ENCODE measurements at regions not wholly inside any gene's neighbourhood (a gene's known extent, or its start where the extent isn't known, plus 50 kb on each side); places are given as distances from the start of the nearest gene placed in this dataset.

GRCh38 chr20:51936377-51936776 is 134.1 kb upstream of the SALL4 start:
- Histone ChIP-seq H3K9me1 (ENCODE audit: control insufficient read depth, extremely low read depth, insufficient read depth, low read length) (no peaks in the 10 kb centered on the region), H3K4me1 (ENCODE audit: control insufficient read depth, extremely low read depth, insufficient read depth, low read length) (no peaks in the 10 kb centered on the region), H3K9me3 (ENCODE audit: control insufficient read depth, low read depth, low read length) (no peaks in the 10 kb centered on the region), H2AFZ (ENCODE audit: control insufficient read depth, low read length) (no peak overlapping the region), H3K4me3 (ENCODE audit: control insufficient read depth in 2 of 3, extremely low read depth in 1 of 3, insufficient read depth in 2 of 3, low read depth in 1 of 3, low read length in 3 of 3) (no peak overlapping the region), H3K27ac (ENCODE audit: control insufficient read depth, insufficient read depth, low read length) (no peak overlapping the region), H3K79me2 (ENCODE audit: control insufficient read depth, insufficient read depth, low read length) (no peaks in the 10 kb centered on the region), H3K9ac (ENCODE audit: control insufficient read depth, extremely low read depth, insufficient read depth, low read length) (no peak overlapping the region), H3K36me3 (ENCODE audit: control insufficient read depth in 2 of 2, extremely low read depth in 1 of 2, insufficient read depth in 2 of 2, low read length in 2 of 2) (no peaks in the 10 kb centered on the region), H4K20me1 (ENCODE audit: control insufficient read depth, extremely low read depth, insufficient read depth, low read length) (no peaks in the 10 kb centered on the region), H3K4me2 (ENCODE audit: control insufficient read depth, extremely low read depth, insufficient read depth, low read depth, low read length) (no peak overlapping the region), H3K27me3 (ENCODE audit: control insufficient read depth, extremely low read depth, insufficient read depth, low read length) (no peaks in the 10 kb centered on the region)
- dilution Hi-C loops (cut with MboI; ENCODE audit: extremely low pct_ligation_motif_present, low sequenced_read_pairs) = no loop called here
- TF ChIP-seq CTCF (optimal IDR thresholded peaks at IDR 0.05 in 1 of 3, IDR thresholded peaks at IDR 0.05 in 1 of 3, conservative IDR thresholded peaks at IDR 0.05 in 1 of 3; ENCODE audit: extremely low read depth in 1 of 3, insufficient read depth in 2 of 3, low read length in 3 of 3) (no peak), EZH2 (IDR thresholded peaks at IDR 0.05; ENCODE audit: low read length) (no peak)
- DNase-seq (ENCODE audit: low read depth, low spot score) = no peak
- FAIRE-seq = no peak

GRCh38 chr20:51935003-51935358 is 132.7 kb upstream of the SALL4 start:
- no peak overlapping the region for H3K4me2 ChIP-seq (ENCODE audit: control insufficient read depth, extremely low read depth, insufficient read depth, low read depth, low read length)

More at GRCh38 chr20:51935003-51935358, 132.7 kb upstream of the SALL4 start:
- H3K9ac ChIP-seq (ENCODE audit: control insufficient read depth, extremely low read depth, insufficient read depth, low read length) = no peak overlapping the region
- H3K4me1 ChIP-seq (ENCODE audit: control insufficient read depth, extremely low read depth, insufficient read depth, low read length) = peaks cover 6% of the 10 kb centered on the region
- H3K9me3 ChIP-seq (ENCODE audit: control insufficient read depth, low read depth, low read length) = no peaks in the 10 kb centered on the region
- no peaks in the 10 kb centered on the region for H3K79me2 ChIP-seq (ENCODE audit: control insufficient read depth, insufficient read depth, low read length)
- no peak overlapping the region for H2AFZ ChIP-seq (ENCODE audit: control insufficient read depth, low read length)
- TF ChIP-seq EZH2 (IDR thresholded peaks at IDR 0.05; ENCODE audit: low read length) (no peak), CTCF (optimal IDR thresholded peaks at IDR 0.05 in 1 of 3, IDR thresholded peaks at IDR 0.05 in 1 of 3, conservative IDR thresholded peaks at IDR 0.05 in 1 of 3; ENCODE audit: extremely low read depth in 1 of 3, insufficient read depth in 2 of 3, low read length in 3 of 3) (no peak)
- no peak overlapping the region for H3K4me3 ChIP-seq (ENCODE audit: control insufficient read depth in 2 of 3, extremely low read depth in 1 of 3, insufficient read depth in 2 of 3, low read depth in 1 of 3, low read length in 3 of 3)
- H4K20me1 ChIP-seq (ENCODE audit: control insufficient read depth, extremely low read depth, insufficient read depth, low read length) = no peaks in the 10 kb centered on the region
- no peaks in the 10 kb centered on the region for H3K36me3 ChIP-seq (ENCODE audit: control insufficient read depth in 2 of 2, extremely low read depth in 1 of 2, insufficient read depth in 2 of 2, low read length in 2 of 2)
- DNase-seq (ENCODE audit: low read depth, low spot score) (no peak), FAIRE-seq (no peak)
- H3K27me3 ChIP-seq (ENCODE audit: control insufficient read depth, extremely low read depth, insufficient read depth, low read length) = no peaks in the 10 kb centered on the region
- dilution Hi-C loops (cut with MboI; ENCODE audit: extremely low pct_ligation_motif_present, low sequenced_read_pairs) = no loop called here
- H3K27ac ChIP-seq (ENCODE audit: control insufficient read depth, insufficient read depth, low read length) = no peak overlapping the region
- H3K9me1 ChIP-seq (ENCODE audit: control insufficient read depth, extremely low read depth, insufficient read depth, low read length) = no peaks in the 10 kb centered on the region
